ENCODE measurements at regions not wholly inside any gene's neighbourhood (a gene's known extent, or its start where the extent isn't known, plus 50 kb on each side); places are given as distances from the start of the nearest gene placed in this dataset.

- Histone ChIP-seq H3K4me1 (ENCODE audit: insufficient read depth, poor library complexity, severe bottlenecking) (no peaks in the 10 kb centered on the region), H3K9me3 (ENCODE audit: severe bottlenecking) (no peaks in the 10 kb centered on the region), H3K27ac (ENCODE audit: poor library complexity, severe bottlenecking) (no peak overlapping the region), H3K4me3 (ENCODE audit: severe bottlenecking) (no peak overlapping the region), H3K27me3 (ENCODE audit: insufficient read depth, poor library complexity, severe bottlenecking) (no peaks in the 10 kb centered on the region), H3K36me3 (ENCODE audit: low read depth) (no peaks in the 10 kb centered on the region)
- no peak for ATAC-seq (ENCODE audit: low read depth)
- TF ChIP-seq CTCF (IDR thresholded peaks at IDR 0.05; ENCODE audit: poor library complexity, severe bottlenecking) = no peak
- DNase-seq (ENCODE audit: low spot score) = no peak
Measured at GRCh38 chr2:40746191-40746590, 294.3 kb upstream of the SLC8A1 start.

GRCh38 chr2:40751981-40752380 lies 300.1 kb upstream of the SLC8A1 start:
- Histone ChIP-seq H3K9me3 (ENCODE audit: severe bottlenecking) (no peaks in the 10 kb centered on the region), H3K27ac (ENCODE audit: poor library complexity, severe bottlenecking) (no peak overlapping the region), H3K4me1 (ENCODE audit: insufficient read depth, poor library complexity, severe bottlenecking) (peaks cover 3% of the 10 kb centered on the region), H3K36me3 (ENCODE audit: low read depth) (no peaks in the 10 kb centered on the region), H3K4me3 (ENCODE audit: severe bottlenecking) (no peak overlapping the region), H3K27me3 (ENCODE audit: insufficient read depth, poor library complexity, severe bottlenecking) (no peaks in the 10 kb centered on the region)
- TF ChIP-seq CTCF (IDR thresholded peaks at IDR 0.05; ENCODE audit: poor library complexity, severe bottlenecking) = no peak
- no peak for DNase-seq (ENCODE audit: low spot score)
- ATAC-seq (ENCODE audit: low read depth) = no peak

- Histone ChIP-seq H3K9me3 (ENCODE audit: severe bottlenecking) (no peaks in the 10 kb centered on the region), H3K4me3 (ENCODE audit: severe bottlenecking) (no peak overlapping the region), H3K27me3 (ENCODE audit: insufficient read depth, poor library complexity, severe bottlenecking) (no peaks in the 10 kb centered on the region), H3K36me3 (ENCODE audit: low read depth) (no peaks in the 10 kb centered on the region), H3K4me1 (ENCODE audit: insufficient read depth, poor library complexity, severe bottlenecking) (peaks cover 3% of the 10 kb centered on the region), H3K27ac (ENCODE audit: poor library complexity, severe bottlenecking) (no peak overlapping the region)
- no peak for DNase-seq (ENCODE audit: low spot score)
- no peak for ATAC-seq (ENCODE audit: low read depth)
- TF ChIP-seq CTCF (IDR thresholded peaks at IDR 0.05; ENCODE audit: poor library complexity, severe bottlenecking) = no peak
Measured at GRCh38 chr2:40752796-40753195, 300.9 kb upstream of the SLC8A1 start.

- no peak for ATAC-seq (ENCODE audit: low read depth)
Measured at GRCh38 chr2:40754912-40755311, 303.0 kb upstream of the SLC8A1 start.

More at GRCh38 chr2:40754912-40755311, 303.0 kb upstream of the SLC8A1 start:
- Histone ChIP-seq H3K27ac (ENCODE audit: poor library complexity, severe bottlenecking) (no peak overlapping the region), H3K4me3 (ENCODE audit: severe bottlenecking) (no peak overlapping the region), H3K27me3 (ENCODE audit: insufficient read depth, poor library complexity, severe bottlenecking) (no peaks in the 10 kb centered on the region), H3K36me3 (ENCODE audit: low read depth) (no peaks in the 10 kb centered on the region), H3K4me1 (ENCODE audit: insufficient read depth, poor library complexity, severe bottlenecking) (peaks cover 3% of the 10 kb centered on the region), H3K9me3 (ENCODE audit: severe bottlenecking) (no peaks in the 10 kb centered on the region)
- no peak for DNase-seq (ENCODE audit: low spot score)
- no peak for TF ChIP-seq CTCF (IDR thresholded peaks at IDR 0.05; ENCODE audit: poor library complexity, severe bottlenecking)

Measured in RWPE2 (cell line).